IPS-18a (cell line): ENCODE measurements at regions not wholly inside any gene's neighbourhood (a gene's known extent, or its start where the extent isn't known, plus 50 kb on each side); places are given as distances from the start of the nearest gene placed in this dataset.

Experiments used
- H3K27ac ChIP-seq: one replicate; pipeline ENCODE4 v1.5.1; 2013; ENCODE audit warnings: low read length
- H3K27me3 ChIP-seq: one replicate; pipeline ENCODE4 v1.6.1; 2013; ENCODE audit warnings: mild to moderate bottlenecking, low read length; ENCODE audit not compliant: control insufficient read depth, insufficient read depth
- H3K36me3 ChIP-seq: one replicate; pipeline ENCODE4 v1.6.1; 2013; ENCODE audit warnings: low read depth, low read length; ENCODE audit not compliant: control insufficient read depth
- H3K4me1 ChIP-seq: one replicate; pipeline ENCODE4 v1.6.1; 2013; ENCODE audit warnings: low read depth, low read length; ENCODE audit not compliant: control insufficient read depth
- H3K4me3 ChIP-seq: one replicate; pipeline ENCODE4 v1.5.1; 2013; ENCODE audit warnings: low read length
- H3K9ac ChIP-seq: one replicate; pipeline ENCODE4 v1.6.1; 2013; ENCODE audit warnings: mild to moderate bottlenecking, low read length, moderate library complexity
- H3K9me3 ChIP-seq: one replicate; pipeline ENCODE4 v1.6.1; 2013; ENCODE audit warnings: low read depth, low read length; ENCODE audit not compliant: control insufficient read depth

GRCh38 chr14:61643555-61643954, 51.8 kb upstream of the HIF1A start:
- no peak overlapping the region for H3K4me3 ChIP-seq
- H3K27ac ChIP-seq: no peak overlapping the region
- H3K36me3 ChIP-seq: no peaks in the 10 kb centered on the region
- H3K27me3 ChIP-seq: no peaks in the 10 kb centered on the region
- no peaks in the 10 kb centered on the region for H3K9me3 ChIP-seq
- H3K4me1 ChIP-seq: no peaks in the 10 kb centered on the region
- no peak overlapping the region for H3K9ac ChIP-seq

- no peaks in the 10 kb centered on the region for H3K4me1 ChIP-seq
- no peak overlapping the region for H3K9ac ChIP-seq
- H3K27ac ChIP-seq: no peak overlapping the region
- no peak overlapping the region for H3K4me3 ChIP-seq
- no peaks in the 10 kb centered on the region for H3K27me3 ChIP-seq
- no peaks in the 10 kb centered on the region for H3K36me3 ChIP-seq
- H3K9me3 ChIP-seq: no peaks in the 10 kb centered on the region
These were observed 51.1 kb upstream of the HIF1A start for GRCh38 chr14:61644175-61644574.

GRCh38 chr14:61644834-61645233, 50.5 kb upstream of the HIF1A start:
- Histone ChIP-seq H3K4me1 (no peaks in the 10 kb centered on the region), H3K27me3 (no peaks in the 10 kb centered on the region), H3K36me3 (no peaks in the 10 kb centered on the region), H3K9ac (no peak overlapping the region), H3K4me3 (no peak overlapping the region), H3K9me3 (no peaks in the 10 kb centered on the region), H3K27ac (no peak overlapping the region)

- no peak overlapping the region for H3K27ac ChIP-seq
- no peaks in the 10 kb centered on the region for H3K9me3 ChIP-seq
- no peak overlapping the region for H3K9ac ChIP-seq
- H3K27me3 ChIP-seq: no peaks in the 10 kb centered on the region
- no peaks in the 10 kb centered on the region for H3K4me1 ChIP-seq
- no peaks in the 10 kb centered on the region for H3K36me3 ChIP-seq
- no peak overlapping the region for H3K4me3 ChIP-seq
These were observed 50.1 kb upstream of the HIF1A start for GRCh38 chr14:61645247-61645646.
